ENCODE measurements at regions not wholly inside any gene's neighbourhood (a gene's known extent, or its start where the extent isn't known, plus 50 kb on each side); places are given as distances from the start of the nearest gene placed in this dataset.

DNA sequence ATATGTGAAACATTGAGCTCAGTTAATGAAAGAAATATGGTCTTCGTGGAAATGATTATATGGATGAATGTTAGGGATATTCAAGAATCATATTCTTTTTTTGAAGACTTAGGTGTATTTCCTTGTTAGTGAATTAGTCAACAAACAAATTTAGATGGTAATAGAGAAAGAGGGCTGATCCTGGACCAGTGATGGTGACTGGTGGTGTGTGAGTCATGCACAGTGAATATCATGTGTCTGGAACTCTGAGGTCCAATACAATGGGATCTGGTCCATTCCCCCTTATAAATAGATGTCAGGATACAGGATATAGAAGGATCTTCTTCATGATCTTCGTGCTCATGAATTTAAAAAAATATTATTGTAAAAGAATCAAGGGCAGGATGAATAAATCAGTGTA is 64.4 kb upstream of the RTL1 start:
- TF ChIP-seq GATA2 (IDR thresholded peaks at IDR 0.05; ENCODE audit: low read depth, low read length): no peak
- no peak for TF ChIP-seq GATA3 (IDR thresholded peaks at IDR 0.05; ENCODE audit: low read depth, low read length)
